ENCODE measurements at regions not wholly inside any gene's neighbourhood (a gene's known extent, or its start where the extent isn't known, plus 50 kb on each side); places are given as distances from the start of the nearest gene placed in this dataset.

GRCh38 chr10:28411136-28411460 lies 108.2 kb upstream of the MPP7 start:
- TF ChIP-seq CTCF (IDR thresholded peaks at IDR 0.05): no peak
- TF ChIP-seq EZH2 (IDR thresholded peaks at IDR 0.05): no peak
- no peak for TF ChIP-seq EZH2phosphoT487 (IDR thresholded peaks at IDR 0.05)

All from neural progenitor cell (in vitro differentiated cells).